AG04450 (cell line): ENCODE measurements at regions not wholly inside any gene's neighbourhood (a gene's known extent, or its start where the extent isn't known, plus 50 kb on each side); places are given as distances from the start of the nearest gene placed in this dataset.
"Not testable (repeated sequence)": the region's sequence is repeated elsewhere in the genome, so short reads cannot be mapped to it uniquely, and the experiment has no call there.

Experiments used
- CTCF ChIA-PET: fragments of 300-600, 350-600 bp; formaldehyde crosslinking; extraction: SDS; loops from one replicate; lab custom pipeline; 2022; ENCODE audit warnings: antibody characterized with exemption, inconsistent platforms; lab: Charles Lee
- POLR2A ChIA-PET: fragments of 350-600 bp; formaldehyde crosslinking; extraction: SDS; loops from one replicate; lab custom pipeline; 2021; ENCODE audit warnings: antibody characterized with exemption, inconsistent platforms; lab: Yijun Ruan, JAX
- DNase-seq: peaks from one replicate; pipeline ENCODE4 v3.0.0-alpha.2; 2011; ENCODE audit warnings: low read depth, low spot score
- H3K27ac ChIP-seq: one replicate; pipeline ENCODE4 v1.5.1; 2012; ENCODE audit warnings: low read depth, low read length, control low read depth
- H3K27me3 ChIP-seq: one replicate; pipeline ENCODE4 v1.6.0; 2012; ENCODE audit warnings: low read length; ENCODE audit not compliant: control insufficient read depth, insufficient read depth
- H3K4me3 ChIP-seq: 2 replicates; pipeline ENCODE4 v1.5.1; 2011; ENCODE audit warnings: mild to moderate bottlenecking, low read depth, low read length, control low read depth
- H3K9me3 ChIP-seq: 2 replicates; pipeline ENCODE4 v1.5.1; 2012; ENCODE audit warnings: low read length; ENCODE audit not compliant: control insufficient read depth, insufficient read depth
- CTCF ChIP-seq: IDR thresholded peaks from 2 replicates; pipeline ENCODE4 v1.5.1; 2011; ENCODE audit warnings: low read depth, low read length, control low read depth, inconsistent platforms

- Histone ChIP-seq H3K4me3 (no peak overlapping the region), H3K27ac (no peak overlapping the region), H3K9me3 (no peaks in the 10 kb centered on the region), H3K27me3 (no peaks in the 10 kb centered on the region)
- TF ChIP-seq CTCF: no peak
- no peak for DNase-seq
- ChIA-PET CTCF (no interaction called here), POLR2A (no interaction called here)
Measured at GRCh38 chr3:15936312-15936711, 138.5 kb upstream of the ANKRD28 start.

GRCh38 chr3:15940641-15941040 lies 142.9 kb upstream of the ANKRD28 start:
- CTCF ChIA-PET: no interaction called here
- TF ChIP-seq CTCF: no peak
- DNase-seq: no peak
- Histone ChIP-seq H3K9me3 (no peaks in the 10 kb centered on the region), H3K4me3 (no peak overlapping the region), H3K27me3 (no peaks in the 10 kb centered on the region), H3K27ac (no peak overlapping the region)
- POLR2A ChIA-PET: no interaction called here

GRCh38 chr3:15941457-15941856 lies 143.7 kb upstream of the ANKRD28 start:
- H3K27me3 ChIP-seq, POLR2A ChIA-PET, H3K27ac ChIP-seq, H3K9me3 ChIP-seq, DNase-seq, H3K4me3 ChIP-seq: not testable (repeated sequence)
- CTCF ChIA-PET: interaction anchor here (1.3 kb wide), 1 partner anchor 12 kb away, joined by 3 read pairs; no protein-coding TSS in a partner anchor

GRCh38 chr3:15941958-15942357 lies 144.2 kb upstream of the ANKRD28 start:
- Histone ChIP-seq H3K9me3 (no peaks in the 10 kb centered on the region), H3K27me3 (no peaks in the 10 kb centered on the region), H3K27ac (no peak overlapping the region), H3K4me3 (no peak overlapping the region)
- no peak for DNase-seq
- CTCF ChIA-PET: interaction anchor here (1.3 kb wide), 1 partner anchor 11 kb away, joined by 3 read pairs; no protein-coding TSS in a partner anchor
- POLR2A ChIA-PET: no interaction called here
- TF ChIP-seq CTCF: no peak

- no peak overlapping the region for H3K4me3 ChIP-seq
- ChIA-PET POLR2A (no interaction called here), CTCF (interaction anchor here (0.9 to 1.3 kb wide), 2 partner anchors 11 to 127 kb away, joined by 3 read pairs; no protein-coding TSS in a partner anchor)
- no peaks in the 10 kb centered on the region for H3K27me3 ChIP-seq
- TF ChIP-seq CTCF: no peak
- no peaks in the 10 kb centered on the region for H3K9me3 ChIP-seq
- no peak for DNase-seq
- H3K27ac ChIP-seq: no peak overlapping the region
Measured at GRCh38 chr3:15942462-15942861, 144.7 kb upstream of the ANKRD28 start.
